ENCODE measurements at regions not wholly inside any gene's neighbourhood (a gene's known extent, or its start where the extent isn't known, plus 50 kb on each side); places are given as distances from the start of the nearest gene placed in this dataset.

DNA sequence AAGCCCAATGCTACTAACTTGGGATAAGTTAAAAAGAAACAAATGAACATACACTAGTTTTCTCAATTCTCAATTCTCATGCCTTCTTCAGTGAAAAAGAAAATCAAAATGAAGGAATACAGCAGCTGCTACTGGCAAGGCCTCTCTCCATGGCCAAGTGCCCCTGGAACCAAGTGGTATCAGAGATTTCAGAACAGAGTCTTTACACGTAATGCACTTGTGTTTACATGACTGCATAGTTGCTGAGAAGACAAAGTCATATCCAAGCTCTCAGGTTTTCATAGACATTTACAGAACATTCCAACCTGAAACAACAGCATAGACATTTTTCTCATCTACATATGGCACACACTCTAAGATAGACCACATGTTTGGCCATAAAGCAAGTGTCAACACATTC, 789.9 kb downstream of the CBLN2 start:
- no peak for DNase-seq (ENCODE audit: low read depth in 2 of 2)

DNA sequence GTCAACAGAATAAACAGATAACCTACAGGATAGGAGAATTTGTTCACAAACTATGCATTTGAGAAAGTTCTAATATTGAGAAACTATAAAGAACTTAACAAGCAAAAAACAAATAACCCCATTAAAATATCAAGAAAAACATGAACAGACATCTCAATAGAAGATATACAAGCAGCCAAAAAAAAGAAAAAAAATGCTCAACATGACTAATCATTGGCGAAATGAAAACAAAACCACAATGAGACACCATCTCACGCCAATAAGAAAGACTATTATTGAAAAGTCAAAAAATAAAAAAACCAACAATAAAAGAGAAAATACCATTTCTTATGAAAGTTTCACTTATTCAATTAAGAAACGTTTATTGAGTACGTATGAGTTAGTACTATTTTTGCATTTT, 800.5 kb downstream of the CBLN2 start:
- DNase-seq (ENCODE audit: low read depth in 2 of 2) = no peak

DNA sequence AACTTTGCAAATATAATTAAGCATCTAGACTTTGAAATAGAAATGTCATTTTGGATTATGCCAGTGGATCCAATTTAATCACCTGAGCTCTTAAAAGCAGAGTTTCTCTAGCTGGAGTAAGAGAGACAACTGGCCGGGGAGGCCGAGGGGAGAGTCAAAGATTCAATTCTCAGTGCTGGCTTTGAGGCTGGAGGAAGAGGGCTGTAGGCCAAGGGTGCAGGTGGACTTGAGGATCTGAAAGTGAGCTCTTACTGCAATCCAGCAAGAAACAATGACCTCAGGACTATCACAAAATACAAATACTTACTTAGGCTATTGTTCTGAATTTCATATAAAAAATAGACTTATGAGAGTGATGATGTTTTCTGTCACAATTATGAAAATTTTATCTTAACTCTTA, 814.5 kb downstream of the CBLN2 start:
- no peak for DNase-seq (ENCODE audit: low read depth in 2 of 2)

DNA sequence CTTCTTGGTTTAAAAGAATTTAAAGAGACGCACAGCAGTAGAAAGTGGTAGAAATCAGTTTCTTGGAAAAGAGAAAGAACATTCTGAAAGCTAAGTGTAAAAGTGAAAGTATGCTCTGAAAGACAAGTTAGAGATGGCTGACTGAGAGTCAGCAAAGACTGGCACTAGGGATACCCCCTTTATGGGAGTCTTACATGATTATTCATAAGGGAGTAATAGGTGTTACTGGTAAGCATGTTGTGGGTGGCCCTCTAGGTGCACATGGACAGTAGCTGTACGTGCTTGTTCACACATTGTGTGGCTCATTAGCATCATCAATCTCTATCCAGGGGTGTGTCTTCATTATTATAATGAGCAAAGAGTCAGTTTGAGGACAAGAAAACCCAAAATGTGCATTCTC, 816.2 kb downstream of the CBLN2 start:
- no peak for DNase-seq (ENCODE audit: low read depth in 2 of 2)

DNA sequence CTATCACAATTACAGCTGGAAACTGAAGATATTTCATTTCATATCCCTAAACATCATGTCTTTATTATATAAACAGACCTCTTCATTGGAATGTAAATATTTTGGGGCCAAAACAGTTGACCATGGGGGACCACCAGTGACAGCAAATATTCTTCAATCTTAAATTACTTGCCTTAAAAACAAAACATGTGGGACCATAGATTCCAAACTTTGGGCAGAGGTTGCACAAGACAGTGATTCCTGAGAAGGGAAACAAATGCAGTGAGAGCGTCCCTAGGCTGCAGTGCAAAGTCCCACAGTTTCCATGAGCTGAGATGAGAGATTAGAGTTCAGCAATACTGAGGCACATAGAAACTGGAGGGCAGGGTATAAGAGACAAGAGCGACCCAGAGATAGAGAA, 818.9 kb downstream of the CBLN2 start:
- DNase-seq (ENCODE audit: low read depth in 2 of 2) = no peak

DNA sequence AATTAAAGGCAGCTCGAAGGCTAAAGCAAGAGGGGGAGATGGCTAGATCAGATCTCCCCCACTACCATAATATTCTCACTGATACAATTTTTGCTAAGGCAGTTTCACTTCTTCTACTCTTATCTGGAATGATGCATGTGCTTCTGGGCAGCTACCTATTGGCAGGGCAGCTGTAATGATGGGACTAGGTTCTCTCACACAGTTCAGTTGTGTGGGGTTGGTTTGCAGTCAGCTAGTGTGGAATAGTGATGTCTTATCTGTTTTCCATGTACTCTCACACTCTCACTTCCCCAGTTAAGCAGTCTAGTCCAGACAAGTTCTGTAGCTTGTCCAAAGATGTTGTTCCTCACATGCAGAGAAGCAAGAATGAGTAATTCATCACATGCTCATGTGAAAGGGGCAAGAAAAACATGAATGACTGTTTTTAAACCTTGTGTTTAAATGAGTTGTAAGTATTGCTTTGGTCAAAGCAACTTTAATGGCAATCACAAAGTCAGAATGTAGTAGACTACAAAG, 836.1 kb downstream of the CBLN2 start:
- no peak for DNase-seq (ENCODE audit: low read depth in 2 of 2)

DNA sequence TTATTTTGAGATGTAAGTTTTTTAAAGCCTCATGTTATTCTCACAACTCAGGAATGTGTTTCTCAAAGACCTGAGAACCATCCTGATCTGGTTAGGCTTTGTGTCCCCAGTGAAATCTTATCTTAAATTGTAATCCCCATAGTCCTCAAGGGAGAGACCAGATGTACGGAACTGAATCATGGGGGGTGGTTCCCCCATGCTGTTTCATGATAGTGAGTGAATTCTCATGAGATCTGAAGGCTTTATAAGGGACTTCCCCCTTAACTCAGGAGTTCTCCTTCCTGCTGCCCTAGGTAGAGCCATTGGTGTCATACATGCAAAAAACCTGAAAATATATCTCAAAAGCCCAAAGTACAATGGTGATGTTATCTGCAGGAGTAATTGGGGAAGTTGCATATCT, 836.7 kb downstream of the CBLN2 start:
- DNase-seq (ENCODE audit: low read depth in 2 of 2) = no peak

DNA sequence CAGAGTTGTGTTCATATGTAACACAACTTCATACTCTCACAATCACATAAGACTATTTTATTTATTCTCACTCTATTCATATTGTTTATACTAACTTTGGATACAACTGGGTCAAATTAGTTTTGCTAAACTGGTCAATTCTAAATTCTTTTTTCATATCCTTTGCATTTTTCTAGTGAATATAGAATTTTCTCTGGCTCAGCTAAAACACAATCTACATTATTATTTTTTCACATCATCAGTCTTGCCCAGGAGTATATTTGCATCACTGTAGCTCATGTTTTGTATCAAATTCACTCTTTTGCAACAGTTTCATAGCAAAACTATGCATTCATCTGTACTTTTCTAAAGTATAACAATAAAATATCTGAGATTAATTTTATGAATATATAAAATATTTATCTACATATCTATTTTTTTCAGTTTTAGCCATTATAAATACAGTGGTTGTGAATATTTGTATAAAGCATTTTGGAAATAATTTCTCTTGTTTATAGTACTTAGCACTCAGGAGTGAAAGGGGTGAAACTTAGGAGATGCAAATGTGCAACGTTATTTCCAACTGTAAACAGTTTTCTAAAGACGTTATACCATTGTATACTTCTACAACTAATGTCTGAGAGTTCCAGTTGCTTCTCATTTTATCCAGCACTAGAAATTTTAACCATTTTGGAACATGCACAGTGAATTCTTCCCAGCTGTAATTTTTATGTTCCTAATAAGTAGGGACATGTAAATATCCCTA, 854.6 kb downstream of the CBLN2 start:
- no peak for DNase-seq (ENCODE audit: low read depth in 2 of 2)

DNA sequence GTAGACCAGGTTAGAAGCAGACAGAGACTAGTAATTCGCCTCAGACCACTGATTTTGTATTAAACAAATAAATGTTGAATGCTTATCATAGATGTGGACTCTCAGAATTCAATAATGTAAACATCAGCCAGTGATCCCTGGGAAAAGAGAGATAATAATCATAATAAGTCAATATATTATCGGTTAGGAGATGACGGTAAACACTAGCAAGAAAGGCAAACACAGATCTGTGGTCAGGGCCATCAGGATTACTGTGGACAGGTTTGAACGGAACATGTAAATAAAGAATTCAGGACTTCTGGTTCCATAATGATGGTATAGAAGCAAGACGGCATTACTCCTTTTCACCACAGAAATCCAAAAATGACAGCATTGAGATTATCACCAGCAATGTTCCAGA, 861.6 kb downstream of the CBLN2 start:
- DNase-seq (ENCODE audit: low read depth in 2 of 2) = no peak

DNA sequence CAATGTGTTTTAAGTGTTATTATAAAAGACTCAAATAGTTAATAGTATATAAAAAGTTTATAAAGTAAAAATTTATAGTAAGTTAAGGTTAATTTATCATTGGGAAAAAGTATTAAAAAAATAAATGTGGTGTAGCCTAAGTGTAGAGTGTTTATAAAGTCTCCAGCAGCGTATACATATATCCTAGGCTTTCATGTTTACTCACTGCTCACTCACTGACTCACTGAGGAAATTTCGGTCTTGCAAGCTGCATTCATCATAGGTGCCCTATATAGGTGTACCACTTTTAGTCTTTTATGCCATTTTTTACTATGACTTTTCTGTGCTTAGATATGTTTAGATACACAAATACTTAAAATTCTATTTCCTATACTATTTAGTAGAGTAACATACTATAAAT, 866.0 kb downstream of the CBLN2 start:
- no peak for DNase-seq (ENCODE audit: low read depth in 2 of 2)

DNA sequence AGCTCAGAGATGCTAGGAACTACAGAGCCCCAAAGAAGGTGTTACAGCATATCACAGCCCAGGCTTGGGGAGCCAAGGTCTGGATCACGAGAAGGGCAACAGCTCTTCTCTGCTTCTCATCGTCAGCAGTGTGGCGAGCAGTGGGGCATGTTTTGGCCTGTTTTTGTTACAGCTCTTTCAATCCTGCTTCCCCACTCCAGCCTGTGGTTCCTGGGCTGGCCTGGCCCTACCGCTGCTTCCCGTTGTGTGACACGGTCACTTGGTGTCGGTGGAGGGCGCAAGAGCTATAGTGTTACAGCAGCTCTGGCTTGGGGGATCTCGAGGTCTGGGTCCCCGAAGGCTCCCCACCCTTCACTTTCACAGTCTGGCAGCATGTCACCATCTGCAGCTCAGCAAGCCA, 870.2 kb downstream of the CBLN2 start:
- no peak for DNase-seq (ENCODE audit: low read depth in 2 of 2)

DNA sequence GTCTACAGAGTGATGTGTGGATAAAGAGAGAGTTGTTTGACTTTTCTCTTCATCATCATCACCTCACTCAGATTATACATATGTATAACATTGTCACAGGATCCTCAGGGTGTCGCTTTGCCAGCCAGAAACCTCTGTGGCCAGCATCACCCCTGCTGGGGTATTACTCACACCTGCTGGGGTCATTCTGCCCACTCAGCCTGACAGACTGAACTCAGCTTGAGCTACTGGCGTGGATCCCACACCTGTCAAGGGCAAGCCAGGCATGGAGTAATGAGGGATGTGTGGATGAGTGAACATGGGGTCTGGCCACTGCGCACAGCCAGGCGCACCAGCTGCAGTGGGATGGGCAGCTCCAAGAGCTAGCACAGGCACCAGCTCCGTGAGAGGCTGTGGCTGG, 870.6 kb downstream of the CBLN2 start:
- no peak for DNase-seq (ENCODE audit: low read depth in 2 of 2)

DNA sequence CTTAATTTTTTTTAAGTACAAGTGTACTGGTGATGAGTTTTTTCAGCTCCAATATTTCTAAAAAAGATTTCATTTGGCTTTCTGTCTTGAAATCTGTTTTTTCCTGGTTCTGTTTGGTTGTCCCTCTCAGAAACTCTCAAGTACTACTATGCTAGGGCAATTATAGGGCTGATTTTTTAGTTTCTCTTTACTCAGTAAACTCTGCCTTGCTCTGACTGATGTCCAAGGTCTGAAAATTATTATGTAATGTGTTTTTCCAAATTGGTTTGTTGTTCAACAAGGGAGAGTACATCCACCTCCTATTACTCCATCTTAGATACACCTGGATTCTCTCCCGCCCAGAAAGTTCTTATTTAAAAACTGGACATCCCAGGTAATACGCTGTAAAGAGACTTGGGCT, 877.7 kb downstream of the CBLN2 start:
- DNase-seq (ENCODE audit: low read depth in 2 of 2) = no peak

DNA sequence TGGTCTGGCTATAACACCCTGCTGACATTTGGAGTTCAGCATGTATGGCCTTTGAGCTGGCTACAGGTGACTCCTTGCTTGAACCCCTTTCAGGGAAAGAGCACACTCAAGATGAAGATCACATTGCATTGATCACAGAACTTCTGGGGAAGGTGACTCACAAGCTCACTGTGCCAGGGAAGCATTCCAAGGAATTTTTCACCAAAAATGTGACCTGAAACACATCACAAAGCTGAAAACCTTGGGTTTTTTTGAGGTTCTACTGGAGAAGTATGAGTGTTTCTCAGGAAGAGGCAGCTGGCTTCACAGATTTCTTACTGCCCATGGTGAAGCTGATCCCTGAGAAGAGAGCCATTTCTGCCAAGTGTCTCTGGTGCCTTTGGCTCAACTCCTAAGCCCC, 879.0 kb downstream of the CBLN2 start:
- DNase-seq (ENCODE audit: low read depth in 2 of 2) = no peak

DNA sequence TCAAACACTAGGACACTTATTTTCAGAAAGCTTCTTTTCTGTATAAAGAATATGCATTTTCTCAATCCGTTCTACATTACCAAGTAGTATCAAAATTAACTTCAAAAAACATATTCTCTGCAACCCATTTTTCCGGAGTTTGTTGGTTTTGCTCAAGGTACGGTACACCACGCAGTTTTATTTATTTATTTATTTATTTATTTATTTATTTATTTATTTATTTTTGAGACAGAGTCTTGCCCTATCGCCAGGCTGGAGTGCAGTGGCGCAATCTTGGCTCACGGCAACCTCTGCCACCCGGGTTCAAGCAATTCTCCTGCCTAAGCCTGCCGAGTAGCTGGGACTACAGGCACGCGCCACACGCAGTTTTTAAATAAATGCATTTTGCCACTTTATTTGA, 900.3 kb downstream of the CBLN2 start:
- DNase-seq (ENCODE audit: low read depth in 2 of 2) = no peak

DNA sequence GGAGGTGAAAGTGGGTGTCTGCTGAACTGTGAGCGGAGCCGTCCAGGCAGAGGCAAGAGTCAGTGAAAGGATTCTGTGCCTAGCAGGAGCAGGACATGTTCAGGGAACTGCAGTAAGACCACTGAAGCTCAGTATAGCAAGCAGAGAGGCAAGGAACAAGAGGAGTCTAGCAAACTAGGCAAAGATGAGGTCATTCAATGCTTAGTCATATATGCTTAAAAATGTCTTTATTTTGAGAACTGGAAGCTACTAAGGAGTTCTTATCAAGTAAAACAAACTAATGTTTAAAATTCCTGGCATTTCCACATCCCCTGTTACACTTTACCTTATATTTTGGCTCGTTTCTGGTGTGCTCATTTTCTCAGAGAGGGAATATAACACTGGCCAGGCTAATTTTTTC, 913.4 kb downstream of the CBLN2 start:
- no peak for DNase-seq (ENCODE audit: low read depth in 2 of 2)

DNA sequence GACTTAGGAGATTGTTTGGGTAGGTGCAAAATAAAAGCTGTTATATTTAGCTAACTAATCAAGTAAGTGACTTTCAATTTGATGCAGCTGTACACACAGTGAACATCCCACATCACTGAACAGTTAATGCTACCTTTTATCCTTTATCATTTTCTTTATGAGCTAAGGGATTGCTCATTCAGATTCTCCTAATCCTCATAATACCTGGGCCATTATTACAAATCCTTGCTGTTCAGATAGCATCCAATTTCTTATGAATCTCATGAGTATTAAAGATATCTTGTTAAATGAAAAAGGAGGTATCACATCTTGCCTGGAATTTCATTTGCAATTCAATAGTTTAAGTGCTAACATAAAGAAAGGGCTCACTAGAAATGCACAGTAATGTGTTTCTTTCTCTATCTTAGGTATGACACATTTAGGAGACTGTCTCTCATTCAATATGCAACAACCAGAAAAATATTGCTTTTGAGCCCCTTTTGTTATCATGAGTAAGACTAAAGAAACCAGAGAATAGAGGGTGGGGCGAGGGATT, 918.5 kb downstream of the CBLN2 start:
- DNase-seq (ENCODE audit: low read depth in 2 of 2) = no peak

DNA sequence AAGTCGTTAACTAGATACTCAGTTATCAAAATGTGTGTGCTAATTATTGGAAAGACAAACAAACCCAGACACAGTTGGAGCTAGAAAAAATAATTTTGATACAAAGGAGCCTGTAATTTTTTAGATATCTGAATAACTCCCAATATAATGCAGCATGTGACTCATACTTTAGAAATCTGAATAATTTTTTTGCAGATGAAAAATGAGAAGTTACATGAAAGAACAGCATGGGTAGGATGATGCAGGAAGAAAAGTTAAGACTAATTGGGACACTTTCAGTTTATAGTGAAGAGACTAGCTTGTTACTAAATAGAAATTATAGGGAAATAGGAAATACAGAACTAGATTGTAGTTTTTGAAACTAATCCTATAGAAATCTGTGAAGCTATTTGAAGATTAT, 945.8 kb downstream of the CBLN2 start:
- no peak for DNase-seq (ENCODE audit: low read depth in 2 of 2)

DNA sequence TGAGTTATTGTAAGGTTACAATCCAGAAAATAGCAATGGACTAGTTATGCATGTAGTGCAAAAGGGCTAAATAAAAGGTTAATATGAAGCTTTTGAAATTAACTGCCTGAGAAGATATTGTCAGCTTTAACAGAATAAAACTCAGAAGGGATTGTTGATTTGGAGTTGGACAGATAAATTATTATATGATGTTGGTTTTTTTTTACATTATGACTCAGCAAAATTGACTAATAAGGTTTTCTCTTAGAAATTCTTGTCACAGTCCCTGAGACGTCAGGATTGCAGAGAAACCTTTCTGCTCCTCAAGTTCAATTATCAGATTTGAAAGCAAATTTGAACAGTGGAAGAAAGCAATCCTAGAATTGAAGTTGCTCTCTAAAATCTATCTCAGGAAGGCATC, 946.9 kb downstream of the CBLN2 start:
- DNase-seq (ENCODE audit: low read depth in 2 of 2) = no peak

DNA sequence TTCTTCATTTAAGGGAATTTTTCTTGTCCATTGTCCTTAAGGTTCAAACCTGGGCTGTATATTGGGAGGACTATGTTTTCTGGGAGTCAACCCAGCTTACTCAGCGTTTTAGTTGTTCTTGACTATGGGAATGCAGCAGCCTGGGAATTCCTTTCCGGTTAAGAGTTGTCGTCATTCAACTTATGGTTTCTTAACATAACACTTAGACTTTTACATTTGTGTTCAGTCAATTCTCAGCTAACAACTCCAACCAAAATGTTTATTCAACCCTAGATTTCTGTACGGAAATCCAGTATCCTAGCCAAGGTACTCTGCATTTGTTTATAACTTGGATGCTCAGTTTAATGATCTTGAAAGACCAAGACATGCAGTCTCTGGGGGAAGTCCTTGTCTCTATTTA, 960.9 kb downstream of the CBLN2 start:
- DNase-seq (ENCODE audit: low read depth in 2 of 2) = no peak

DNA sequence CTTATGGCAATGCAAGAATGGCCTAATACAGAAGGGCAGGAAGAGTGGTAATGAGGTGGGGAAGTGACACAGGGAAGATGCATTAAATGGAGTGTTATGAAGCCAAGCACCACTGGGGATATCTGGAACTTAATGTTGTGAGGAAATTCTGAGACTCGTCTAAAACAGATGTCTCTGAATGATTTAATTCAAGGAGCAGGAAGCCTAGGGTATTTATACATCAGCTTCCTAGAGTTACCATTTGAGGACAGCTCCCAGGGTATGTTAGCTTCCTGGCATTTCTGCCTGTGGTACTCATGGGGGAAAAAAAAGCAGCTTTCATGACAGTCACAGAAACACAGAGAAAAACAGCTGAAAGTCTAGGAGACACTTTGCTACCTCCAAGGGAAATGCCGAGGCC, 989.5 kb downstream of the CBLN2 start:
- no peak for DNase-seq (ENCODE audit: low read depth in 2 of 2)

DNA sequence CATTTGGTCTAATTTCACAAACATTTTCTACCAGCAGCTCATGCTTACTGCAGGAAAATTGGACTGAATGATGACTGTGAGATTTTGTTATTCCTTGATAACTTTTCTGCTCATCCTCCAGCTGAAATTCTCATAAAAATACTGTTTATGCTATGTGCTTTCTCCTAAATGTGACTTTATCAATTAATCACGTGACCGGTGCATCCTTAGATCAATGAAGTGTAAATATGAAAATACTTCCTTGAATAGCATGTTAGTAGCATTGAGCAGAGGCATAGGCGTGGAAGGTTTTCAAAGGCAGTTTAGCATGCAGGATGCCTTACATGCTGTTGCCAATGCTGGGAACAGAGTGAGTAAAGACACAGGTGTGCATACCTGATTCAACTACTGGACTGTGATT, 1002.5 kb downstream of the CBLN2 start:
- no peak for DNase-seq (ENCODE audit: low read depth in 2 of 2)

DNA sequence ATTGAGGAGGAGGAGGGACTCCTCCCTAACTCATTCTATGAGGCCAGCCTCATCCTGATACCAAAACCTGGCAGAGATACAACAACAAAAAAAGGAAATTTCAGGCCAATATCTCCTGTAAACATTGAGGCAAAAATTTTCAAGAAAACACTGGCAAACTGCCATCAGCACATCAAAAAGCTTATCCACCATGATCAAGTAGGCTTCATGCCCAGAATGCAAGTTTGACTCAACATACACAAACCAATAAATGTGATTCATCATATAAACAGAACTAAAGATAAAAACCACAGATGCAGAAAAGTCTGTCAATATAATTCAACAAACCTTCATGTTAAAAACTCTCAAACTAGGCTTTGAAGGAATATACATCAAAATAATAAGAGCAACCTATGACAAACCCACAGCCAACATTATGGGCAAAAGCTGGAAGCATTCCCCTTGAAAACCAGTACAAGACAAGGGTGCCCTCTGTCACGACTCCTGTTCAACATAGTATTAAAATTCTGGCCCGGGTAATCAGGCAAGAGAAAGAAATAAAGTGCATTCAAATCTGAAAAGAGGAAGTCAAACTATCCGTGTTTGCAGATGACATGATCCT, 1014.3 kb downstream of the CBLN2 start:
- DNase-seq (ENCODE audit: low read depth in 2 of 2) = no peak
